GM12878 (cell line): ENCODE measurements at regions not wholly inside any gene's neighbourhood (a gene's known extent, or its start where the extent isn't known, plus 50 kb on each side); places are given as distances from the start of the nearest gene placed in this dataset.

Experiments used
- ATAC-seq: fragments of 200-7000 bp; cut with Tn5 transposase; 3 replicates; pipeline ENCODE4 v1.9.1; 2020; ENCODE audit warnings: mild to moderate bottlenecking, moderate library complexity
- BruUV-seq: library from RNA; stranded (reverse); fragments of 400-500 nt; replicated peaks from 2 replicates; lab custom pipeline; 2021; lab: Mats Ljungman, UMichigan
- CTCF ChIA-PET: fragments of 300-600 bp; sonication (Branson Sonifier 250); formaldehyde crosslinking; extraction: SDS; loops from one replicate; lab custom pipeline; 2021; ENCODE audit warnings: inconsistent platforms; lab: Yijun Ruan, JAX
- POLR2A ChIA-PET: fragments of 350-600 bp; formaldehyde crosslinking; extraction: SDS; loops from one replicate; lab custom pipeline; 2021; ENCODE audit warnings: inconsistent platforms; lab: Charles Lee
- RAD21 ChIA-PET: fragments of 300-600 bp; sonication (Branson Sonifier 250); formaldehyde crosslinking; loops from one replicate; lab custom pipeline; 2023; ENCODE audit warnings: antibody characterized with exemption; ENCODE audit not compliant: unreplicated experiment; lab: Charles Lee
- SMC1A ChIA-PET: fragments of 300-600 bp; sonication (Branson Sonifier 250); formaldehyde crosslinking; loops from one replicate; lab custom pipeline; 2023; ENCODE audit not compliant: unreplicated experiment, uncharacterized antibody; lab: Charles Lee
- DNase-seq: peaks from one replicate; pipeline ENCODE4 v3.0.0-alpha.2; 2011; ENCODE audit warnings: low read depth, low spot score
- FAIRE-seq: peaks from 3 replicates; lab custom pipeline; 2011; peaks lifted over from hg19 to GRCh38; lab: Jason Lieb, UNC
- H2AFZ ChIP-seq: 2 replicates; pipeline ENCODE4 v1.6.0; 2011; ENCODE audit warnings: low read depth, low read length, control low read depth; ENCODE audit not compliant: control insufficient read depth
- H3K27ac ChIP-seq: 2 replicates; pipeline ENCODE4 v1.5.1; 2011; ENCODE audit warnings: control low read depth; ENCODE audit not compliant: control insufficient read depth, insufficient read depth
- H3K27me3 ChIP-seq, 2 experiments: replicated peaks in 1 of 2; 2 replicates each; pipeline versions ENCODE4 v1.6.0 to v1.6.1; 2011; ENCODE audit warnings: low read length in 1 of 2; ENCODE audit not compliant: control insufficient read depth in 2 of 2, insufficient read depth in 2 of 2
- H3K36me3 ChIP-seq, 2 experiments: 2 replicates each; pipeline ENCODE4 v1.5.1; 2011; ENCODE audit warnings: low read length in 1 of 2; ENCODE audit not compliant: control insufficient read depth in 2 of 2, insufficient read depth in 2 of 2
- H3K4me1 ChIP-seq: 2 replicates; pipeline ENCODE4 v1.6.1; 2011; ENCODE audit warnings: mild to moderate bottlenecking, low read length, moderate library complexity, mixed read lengths; ENCODE audit not compliant: control insufficient read depth, insufficient read depth
- H3K4me2 ChIP-seq: 2 replicates; pipeline ENCODE4 v1.6.0; 2011; ENCODE audit warnings: control low read depth; ENCODE audit not compliant: control insufficient read depth, insufficient read depth
- H3K4me3 ChIP-seq: fragments of 200-600 bp; sonication (generic); 2 replicates; pipeline ENCODE4 v1.5.1; 2016
- H3K79me2 ChIP-seq: 2 replicates; pipeline ENCODE4 v1.6.0; 2011; ENCODE audit warnings: low read length; ENCODE audit not compliant: control insufficient read depth, insufficient read depth
- H3K9ac ChIP-seq: 2 replicates; pipeline ENCODE4 v1.8.0; 2011; ENCODE audit warnings: low read length, control low read depth, mixed read lengths; ENCODE audit not compliant: control insufficient read depth, insufficient read depth
- H3K9me3 ChIP-seq: replicated peaks from 3 replicates; pipeline ENCODE4 v1.5.1; 2011; ENCODE audit warnings: mild to moderate bottlenecking, low read length; ENCODE audit not compliant: control insufficient read depth, insufficient read depth
- H4K20me1 ChIP-seq: 2 replicates; pipeline ENCODE4 v1.6.0; 2011; ENCODE audit not compliant: control insufficient read depth, insufficient read depth
- ZSCAN29 ChIP-seq: fragments of 450-650 bp; IDR thresholded peaks from 2 replicates; pipeline ENCODE4 v1.6.1; 2017; ENCODE audit warnings: mild to moderate bottlenecking, moderate library complexity
- WGBS: methylation state at CpG from one replicate; pipeline ENCODE4 v1.1.6; 2016; ENCODE audit warnings: low lambda C conversion rate; ENCODE audit not compliant: insufficient replicate concordance, insufficient coverage; ENCODE audit errors: missing lambda C conversion rate; 5-methylcytosine and 5-hydroxymethylcytosine counted together
- in situ Hi-C: fragments of 300-500 bp; cut with MboI; formaldehyde crosslinking; loops from 9 replicates; pipeline ENCODE4 v1.14.3; 2018; ENCODE audit warnings: mixed read lengths
- intact Hi-C: fragments of 100-400 bp; cut with micrococcal nuclease; formaldehyde crosslinking; loops from one replicate; pipeline ENCODE4 v1.14.2; 2022; ENCODE audit not compliant: unreplicated experiment
- TF ChIP-seq, protein P1 (sequence below): fragments of 450-650 bp; IDR thresholded peaks from 2 replicates; pipeline ENCODE4 v1.6.1; 2017; ENCODE audit warnings: mild to moderate bottlenecking, moderate library complexity
- TF ChIP-seq, protein P2 (sequence below): fragments of 450-650 bp; conservative IDR thresholded peaks from 2 replicates; pipeline ENCODE4 v1.6.1; 2017; ENCODE audit warnings: mild to moderate bottlenecking, moderate library complexity

DNA sequence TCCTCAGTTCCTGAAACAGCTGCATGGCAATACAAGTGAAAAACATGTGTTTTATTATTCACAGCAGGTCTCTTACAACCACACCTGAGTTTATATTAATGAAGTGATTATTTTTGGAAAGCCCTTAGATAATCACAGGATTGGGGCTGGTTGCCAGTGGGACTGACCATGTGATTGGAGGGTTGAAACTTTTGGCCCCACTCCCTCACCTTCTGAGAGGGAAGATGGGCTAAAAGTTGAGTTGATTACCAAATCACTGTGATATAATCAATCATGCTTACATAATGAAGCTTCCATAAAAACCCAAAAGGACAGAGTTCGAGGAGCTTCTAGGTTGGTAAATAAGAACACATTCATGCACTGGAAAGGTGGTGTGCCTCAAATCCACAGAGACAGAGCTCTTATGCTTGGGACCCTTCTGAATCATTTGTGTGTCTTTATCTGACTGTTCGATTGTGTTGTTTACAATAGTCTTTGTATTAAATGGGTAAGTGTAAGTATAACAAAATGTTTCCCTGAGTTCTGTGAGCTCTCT lies 393.9 kb downstream of the RPS24 start:
- BruUV-seq: no TSS peak
- peaks cover 0 to 3% of the 10 kb centered on the region in 2 experiments; a peak in 3 of 4 replicates for H3K27me3 ChIP-seq
- ATAC-seq (no peak), FAIRE-seq (no peak), DNase-seq (no peak)
- SMC1A ChIA-PET: interaction anchor here (1.5 kb wide), 1 partner anchor 380 kb away, joined by 3 read pairs; no protein-coding TSS in a partner anchor
- no peaks in the 10 kb centered on the region for H3K4me1 ChIP-seq
- in situ Hi-C loops: no loop called here
- WGBS: 21% methylated on average over 2 of the region's 2 CpGs
- no peaks in the 10 kb centered on the region for H3K36me3 ChIP-seq
- H3K9ac ChIP-seq: no peak overlapping the region
- H3K79me2 ChIP-seq: no peaks in the 10 kb centered on the region
- H3K4me2 ChIP-seq: no peak overlapping the region
- H4K20me1 ChIP-seq: no peaks in the 10 kb centered on the region
- H2AFZ ChIP-seq: no peak overlapping the region
- H3K9me3 ChIP-seq: no peaks in the 10 kb centered on the region
- CTCF ChIA-PET: interaction anchor here (0.8 to 1.5 kb wide), 3 partner anchors 11 to 767 kb away, joined by 3 to 4 read pairs (median 4); no protein-coding TSS in a partner anchor
- H3K27ac ChIP-seq: no peak overlapping the region
- POLR2A ChIA-PET: interaction anchor here (0.6 kb wide), 1 partner anchor 15 kb away, joined by 5 read pairs; no protein-coding TSS in a partner anchor
- no peak overlapping the region for H3K4me3 ChIP-seq
- intact Hi-C loops: no loop called here
- TF ChIP-seq, protein P1, sequence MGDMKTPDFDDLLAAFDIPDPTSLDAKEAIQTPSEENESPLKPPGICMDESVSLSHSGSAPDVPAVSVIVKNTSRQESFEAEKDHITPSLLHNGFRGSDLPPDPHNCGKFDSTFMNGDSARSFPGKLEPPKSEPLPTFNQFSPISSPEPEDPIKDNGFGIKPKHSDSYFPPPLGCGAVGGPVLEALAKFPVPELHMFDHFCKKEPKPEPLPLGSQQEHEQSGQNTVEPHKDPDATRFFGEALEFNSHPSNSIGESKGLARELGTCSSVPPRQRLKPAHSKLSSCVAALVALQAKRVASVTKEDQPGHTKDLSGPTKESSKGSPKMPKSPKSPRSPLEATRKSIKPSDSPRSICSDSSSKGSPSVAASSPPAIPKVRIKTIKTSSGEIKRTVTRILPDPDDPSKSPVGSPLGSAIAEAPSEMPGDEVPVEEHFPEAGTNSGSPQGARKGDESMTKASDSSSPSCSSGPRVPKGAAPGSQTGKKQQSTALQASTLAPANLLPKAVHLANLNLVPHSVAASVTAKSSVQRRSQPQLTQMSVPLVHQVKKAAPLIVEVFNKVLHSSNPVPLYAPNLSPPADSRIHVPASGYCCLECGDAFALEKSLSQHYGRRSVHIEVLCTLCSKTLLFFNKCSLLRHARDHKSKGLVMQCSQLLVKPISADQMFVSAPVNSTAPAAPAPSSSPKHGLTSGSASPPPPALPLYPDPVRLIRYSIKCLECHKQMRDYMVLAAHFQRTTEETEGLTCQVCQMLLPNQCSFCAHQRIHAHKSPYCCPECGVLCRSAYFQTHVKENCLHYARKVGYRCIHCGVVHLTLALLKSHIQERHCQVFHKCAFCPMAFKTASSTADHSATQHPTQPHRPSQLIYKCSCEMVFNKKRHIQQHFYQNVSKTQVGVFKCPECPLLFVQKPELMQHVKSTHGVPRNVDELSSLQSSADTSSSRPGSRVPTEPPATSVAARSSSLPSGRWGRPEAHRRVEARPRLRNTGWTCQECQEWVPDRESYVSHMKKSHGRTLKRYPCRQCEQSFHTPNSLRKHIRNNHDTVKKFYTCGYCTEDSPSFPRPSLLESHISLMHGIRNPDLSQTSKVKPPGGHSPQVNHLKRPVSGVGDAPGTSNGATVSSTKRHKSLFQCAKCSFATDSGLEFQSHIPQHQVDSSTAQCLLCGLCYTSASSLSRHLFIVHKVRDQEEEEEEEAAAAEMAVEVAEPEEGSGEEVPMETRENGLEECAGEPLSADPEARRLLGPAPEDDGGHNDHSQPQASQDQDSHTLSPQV: no peak
- TF ChIP-seq, protein P2, sequence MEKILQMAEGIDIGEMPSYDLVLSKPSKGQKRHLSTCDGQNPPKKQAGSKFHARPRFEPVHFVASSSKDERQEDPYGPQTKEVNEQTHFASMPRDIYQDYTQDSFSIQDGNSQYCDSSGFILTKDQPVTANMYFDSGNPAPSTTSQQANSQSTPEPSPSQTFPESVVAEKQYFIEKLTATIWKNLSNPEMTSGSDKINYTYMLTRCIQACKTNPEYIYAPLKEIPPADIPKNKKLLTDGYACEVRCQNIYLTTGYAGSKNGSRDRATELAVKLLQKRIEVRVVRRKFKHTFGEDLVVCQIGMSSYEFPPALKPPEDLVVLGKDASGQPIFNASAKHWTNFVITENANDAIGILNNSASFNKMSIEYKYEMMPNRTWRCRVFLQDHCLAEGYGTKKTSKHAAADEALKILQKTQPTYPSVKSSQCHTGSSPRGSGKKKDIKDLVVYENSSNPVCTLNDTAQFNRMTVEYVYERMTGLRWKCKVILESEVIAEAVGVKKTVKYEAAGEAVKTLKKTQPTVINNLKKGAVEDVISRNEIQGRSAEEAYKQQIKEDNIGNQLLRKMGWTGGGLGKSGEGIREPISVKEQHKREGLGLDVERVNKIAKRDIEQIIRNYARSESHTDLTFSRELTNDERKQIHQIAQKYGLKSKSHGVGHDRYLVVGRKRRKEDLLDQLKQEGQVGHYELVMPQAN: no peak
- TF ChIP-seq ZSCAN29: no peak
- RAD21 ChIA-PET: no interaction called here
